ENCODE measurements at regions not wholly inside any gene's neighbourhood (a gene's known extent, or its start where the extent isn't known, plus 50 kb on each side); places are given as distances from the start of the nearest gene placed in this dataset.

DNA sequence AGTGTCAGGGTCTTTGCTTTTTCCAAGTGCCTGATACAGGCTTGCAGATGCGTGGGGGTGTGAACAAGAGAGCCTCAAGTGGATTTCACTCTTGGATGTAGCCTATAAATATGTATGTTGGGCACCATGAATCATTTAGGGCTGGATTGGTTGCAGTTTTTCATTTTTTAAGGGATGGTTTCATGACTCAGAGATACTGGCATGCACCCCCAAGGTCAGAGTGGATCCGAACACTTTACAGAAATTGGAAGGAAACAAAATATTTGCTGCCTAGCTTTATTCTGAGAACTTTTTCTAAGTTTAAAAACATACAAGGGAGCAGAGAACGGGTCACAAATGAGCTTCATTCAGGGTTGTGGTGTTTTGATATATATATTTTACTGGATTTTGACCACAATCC is 436.8 kb upstream of the ERCC4 start:
- TF ChIP-seq POLR2A (IDR thresholded peaks at IDR 0.05) (no peak), CTCF (IDR thresholded peaks at IDR 0.05) (no peak)

Measured in right lobe of liver (tissue), 4 donors.